ENCODE measurements at regions not wholly inside any gene's neighbourhood (a gene's known extent, or its start where the extent isn't known, plus 50 kb on each side); places are given as distances from the start of the nearest gene placed in this dataset.

DNA sequence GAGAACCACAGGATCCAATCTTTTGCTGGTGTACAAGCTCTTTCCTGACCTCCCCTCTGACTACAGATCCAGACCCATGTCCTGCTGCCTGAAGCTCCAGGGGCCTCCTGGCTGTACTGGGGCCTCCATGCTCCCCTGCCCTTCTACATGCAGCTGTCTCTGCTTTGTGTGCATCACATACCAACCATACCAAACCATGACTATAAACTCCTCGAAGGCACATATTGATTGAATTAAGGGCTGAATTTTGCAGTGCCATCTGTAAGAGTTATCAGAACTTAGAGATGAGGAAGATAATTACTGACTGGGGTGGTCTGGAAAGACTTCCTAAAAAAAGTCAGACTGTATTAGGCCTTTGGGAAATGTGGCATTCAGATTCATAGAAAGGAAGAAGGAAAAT, 139.9 kb upstream of the CXCR4 start:
- no peak overlapping the region for H2BK20ac ChIP-seq (ENCODE audit: low read depth, low read length, poor library complexity, severe bottlenecking)
- H3K14ac ChIP-seq (ENCODE audit: insufficient read depth, low read length) = no peak overlapping the region
- no peaks in the 10 kb centered on the region for H3K79me1 ChIP-seq (ENCODE audit: insufficient read depth, low read depth, low read length, poor library complexity, severe bottlenecking)
- H3K4ac ChIP-seq (ENCODE audit: low read depth, low read length) = no peak overlapping the region
- no peak overlapping the region for H2AK5ac ChIP-seq (ENCODE audit: insufficient read length, low read length)
- DNase-seq = no peak
- no peak overlapping the region for H2BK5ac ChIP-seq (ENCODE audit: insufficient read length, low read length)
- H4K5ac ChIP-seq (ENCODE audit: insufficient read length, low read depth, low read length) = no peak overlapping the region
- Mint-ChIP-seq H3K4me1 (no peaks in the 10 kb centered on the region), H3K27me3 (ENCODE audit: low read depth) (no peaks in the 10 kb centered on the region; the same call in 1 of the 2 replicates), H3K36me3 (ENCODE audit: insufficient read depth in 1 of 3, low read depth in 3 of 3) (no peaks in the 10 kb centered on the region), H3K4me3 (no peak overlapping the region), H3K9me3 (no peaks in the 10 kb centered on the region), H3K27ac (no peak overlapping the region; a peak in 1 of 7 replicates)
- no peak overlapping the region for H2BK120ac ChIP-seq (ENCODE audit: low read depth, low read length, poor library complexity, severe bottlenecking)
- H4K91ac ChIP-seq (ENCODE audit: insufficient read length, low read depth, low read length) = no peak overlapping the region
- TF ChIP-seq, protein P1, sequence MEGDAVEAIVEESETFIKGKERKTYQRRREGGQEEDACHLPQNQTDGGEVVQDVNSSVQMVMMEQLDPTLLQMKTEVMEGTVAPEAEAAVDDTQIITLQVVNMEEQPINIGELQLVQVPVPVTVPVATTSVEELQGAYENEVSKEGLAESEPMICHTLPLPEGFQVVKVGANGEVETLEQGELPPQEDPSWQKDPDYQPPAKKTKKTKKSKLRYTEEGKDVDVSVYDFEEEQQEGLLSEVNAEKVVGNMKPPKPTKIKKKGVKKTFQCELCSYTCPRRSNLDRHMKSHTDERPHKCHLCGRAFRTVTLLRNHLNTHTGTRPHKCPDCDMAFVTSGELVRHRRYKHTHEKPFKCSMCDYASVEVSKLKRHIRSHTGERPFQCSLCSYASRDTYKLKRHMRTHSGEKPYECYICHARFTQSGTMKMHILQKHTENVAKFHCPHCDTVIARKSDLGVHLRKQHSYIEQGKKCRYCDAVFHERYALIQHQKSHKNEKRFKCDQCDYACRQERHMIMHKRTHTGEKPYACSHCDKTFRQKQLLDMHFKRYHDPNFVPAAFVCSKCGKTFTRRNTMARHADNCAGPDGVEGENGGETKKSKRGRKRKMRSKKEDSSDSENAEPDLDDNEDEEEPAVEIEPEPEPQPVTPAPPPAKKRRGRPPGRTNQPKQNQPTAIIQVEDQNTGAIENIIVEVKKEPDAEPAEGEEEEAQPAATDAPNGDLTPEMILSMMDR (conservative IDR thresholded peaks at IDR 0.05) = no peak
- no CpG with 5 or more reads among the region's 1 CpG for WGBS (ENCODE audit: extremely low coverage, insufficient read length, low lambda C conversion rate)
- H3K23me2 ChIP-seq (ENCODE audit: insufficient read length, low read depth, low read length, poor library complexity, severe bottlenecking) = no peaks in the 10 kb centered on the region
- H4K20me1 ChIP-seq (ENCODE audit: control insufficient read depth, insufficient read depth, insufficient read length) = no peaks in the 10 kb centered on the region
- H3K23ac ChIP-seq (ENCODE audit: insufficient read length, low read depth, low read length) = no peak overlapping the region
- H3K79me2 ChIP-seq (ENCODE audit: insufficient read depth, low read length) = no peaks in the 10 kb centered on the region
- H2AFZ ChIP-seq (ENCODE audit: low read length) = no peak overlapping the region
- H3K9ac ChIP-seq (ENCODE audit: extremely low read depth, insufficient read length, low read length) = no peak overlapping the region
- H4K8ac ChIP-seq (replicated peaks; ENCODE audit: insufficient read length, low read depth, low read length) = no peak overlapping the region
- no peaks in the 10 kb centered on the region for H3K27me3 ChIP-seq (ENCODE audit: insufficient read depth, low read length)
- no peak overlapping the region for H3K4me2 ChIP-seq (ENCODE audit: insufficient read depth, insufficient read length, low read length)
- H3K18ac ChIP-seq (ENCODE audit: insufficient read length, low read depth, low read length) = no peak overlapping the region
- H3K27ac ChIP-seq (ENCODE audit: insufficient read length, low read depth, low read length) = no peak overlapping the region
- no peak overlapping the region for H3K56ac ChIP-seq (ENCODE audit: insufficient read length, low read depth, low read length)
- no peak overlapping the region for H2BK15ac ChIP-seq (ENCODE audit: low read depth, low read length)
- H3T11ph ChIP-seq (ENCODE audit: low read length) = no peak overlapping the region
- no peaks in the 10 kb centered on the region for H3K9me3 ChIP-seq (ENCODE audit: control insufficient read depth, low read depth, low read length)
- no peaks in the 10 kb centered on the region for H3K4me1 ChIP-seq (ENCODE audit: insufficient read depth, low read length)
- no peak overlapping the region for H2BK12ac ChIP-seq (ENCODE audit: insufficient read length, low read depth, low read length)
